Epithelial cell of prostate (primary cell): ENCODE measurements at regions not wholly inside any gene's neighbourhood (a gene's known extent, or its start where the extent isn't known, plus 50 kb on each side); places are given as distances from the start of the nearest gene placed in this dataset.
"Not testable (repeated sequence)": the region's sequence is repeated elsewhere in the genome, so short reads cannot be mapped to it uniquely, and the experiment has no call there.

Experiments
- DNase-seq: peaks from one replicate; pipeline ENCODE4 v3.0.0-alpha.2; 2011; ENCODE audit warnings: low read depth, low spot score
- H3K27ac ChIP-seq: fragments of 450-650 bp; 2 replicates; pipeline ENCODE4 v1.5.1; 2017; ENCODE audit warnings: mild to moderate bottlenecking

DNA sequence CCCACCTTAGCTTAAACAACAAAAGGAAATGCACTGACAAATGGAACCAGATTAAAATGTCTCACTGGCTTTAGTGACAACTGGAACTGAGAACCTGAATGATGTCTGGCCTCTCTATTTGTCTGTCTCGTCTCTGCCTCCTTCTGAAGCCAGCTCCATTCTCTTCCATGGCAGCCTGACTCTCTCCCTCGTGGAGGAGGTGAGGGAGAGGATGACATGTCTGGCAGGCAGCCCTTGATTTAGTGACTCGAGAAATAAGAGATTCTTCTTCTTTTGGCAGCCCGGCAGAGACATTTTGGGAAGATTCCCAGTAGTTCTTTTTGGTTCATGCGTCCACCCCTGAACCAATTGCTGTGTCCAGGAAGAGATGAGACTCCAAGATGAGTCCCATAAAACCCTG lies 131.7 kb downstream of the KLF5 start:
- no peak overlapping the region for H3K27ac ChIP-seq
- DNase-seq: no peak

DNA sequence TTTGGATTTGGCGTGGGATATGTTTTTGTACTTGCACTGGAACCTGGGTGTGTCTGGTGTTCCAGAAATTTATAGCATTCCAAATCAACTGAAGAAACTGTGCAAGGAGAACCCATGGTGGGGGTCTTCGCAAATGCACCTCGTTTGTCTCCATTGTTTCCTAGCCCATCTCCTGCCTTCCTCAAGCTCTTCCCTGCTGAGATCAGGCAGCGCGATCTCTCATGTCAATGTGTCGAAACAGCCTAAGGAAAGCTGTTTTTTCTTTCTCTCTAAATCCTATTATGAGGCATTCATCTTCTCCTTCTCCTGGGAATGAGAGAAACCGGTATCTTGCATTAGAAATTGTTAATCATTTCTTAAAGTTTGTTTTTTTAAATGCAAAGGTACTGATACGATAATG lies 131.0 kb downstream of the KLF5 start:
- H3K27ac ChIP-seq: peak overlapping the region; percentile 48
- DNase-seq: no peak

GRCh38 chr13:73189362-73189761 lies 130.6 kb downstream of the KLF5 start:
- H3K27ac ChIP-seq: peak overlapping the region; percentile 48
- DNase-seq: peak; percentile 67

- no peak for DNase-seq
- peak overlapping the region; percentile 23 for H3K27ac ChIP-seq
These were observed 128.3 kb downstream of the KLF5 start for GRCh38 chr13:73187106-73187505.

- no peak overlapping the region for H3K27ac ChIP-seq
- DNase-seq: no peak
These were observed 121.0 kb downstream of the KLF5 start for GRCh38 chr13:73179650-73180274.

DNA sequence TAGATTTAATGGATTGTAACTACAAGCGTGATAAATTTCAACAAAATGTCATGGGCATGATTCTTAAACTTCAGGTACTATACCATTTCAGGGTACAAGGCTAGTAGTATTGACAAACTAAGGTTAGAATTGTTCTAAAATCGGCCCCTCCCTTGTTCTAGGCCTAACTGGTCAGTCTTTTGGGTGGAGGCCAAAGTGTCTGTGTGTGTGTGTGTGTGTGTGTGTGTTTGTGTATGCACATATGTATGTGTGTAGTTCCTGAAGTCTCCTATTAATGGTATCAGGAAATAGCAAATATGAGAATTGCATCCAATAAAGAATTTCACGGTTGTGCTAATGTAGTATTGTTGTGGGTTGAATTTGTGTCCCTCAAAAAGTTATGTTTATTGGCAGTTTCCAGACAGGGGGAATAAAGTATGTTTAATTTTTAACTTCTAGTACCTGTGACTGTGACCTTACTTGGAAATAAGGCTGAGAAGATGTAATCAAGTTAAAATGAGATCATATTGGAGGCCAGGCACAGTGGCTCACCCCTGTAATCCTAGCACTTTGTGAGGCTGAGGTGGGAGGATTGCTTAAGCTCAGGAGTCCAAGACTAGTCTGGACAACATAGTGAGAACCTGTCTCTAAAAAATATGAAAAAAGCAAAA lies 119.2 kb downstream of the KLF5 start:
- H3K27ac ChIP-seq: peak overlapping the region; percentile 37
- DNase-seq: no peak

GRCh38 chr13:73177017-73177416 lies 118.2 kb downstream of the KLF5 start:
- DNase-seq: no peak
- H3K27ac ChIP-seq: peak overlapping the region; percentile 37

- DNase-seq: no peak
These were observed 115.8 kb downstream of the KLF5 start for GRCh38 chr13:73174521-73175010.

DNA sequence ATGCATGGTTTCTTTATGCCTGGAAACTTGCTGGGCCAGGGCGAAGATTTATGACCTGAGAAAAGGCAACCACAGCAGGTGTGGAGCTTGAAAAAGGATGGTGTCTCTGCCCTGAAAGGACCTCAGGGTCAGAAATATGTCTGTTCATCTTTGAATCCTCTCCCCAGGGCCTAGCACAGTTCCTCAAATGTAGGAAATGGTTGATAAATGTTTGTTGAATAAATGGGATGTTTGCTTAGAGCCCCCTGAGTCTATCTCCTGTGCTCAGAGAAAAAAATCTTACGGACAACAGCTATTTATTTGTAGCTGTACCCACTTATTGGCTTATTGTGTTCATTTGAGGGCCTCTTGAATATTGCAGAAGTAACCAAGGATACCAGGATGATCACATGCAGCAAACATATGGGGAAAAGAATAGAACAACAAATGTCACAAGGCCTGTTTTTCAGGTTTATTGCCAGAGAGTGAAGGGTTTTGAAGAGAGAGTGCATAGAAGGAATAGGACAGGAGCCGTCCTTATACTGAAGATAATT lies 114.5 kb downstream of the KLF5 start:
- peak overlapping the region; percentile 98 for H3K27ac ChIP-seq
- DNase-seq: no peak

More at GRCh38 chr13:73174521-73175010, 115.8 kb downstream of the KLF5 start:
- peak overlapping the region; percentile 98 for H3K27ac ChIP-seq

GRCh38 chr13:73171926-73172325 lies 113.1 kb downstream of the KLF5 start:
- peak overlapping the region; percentile 98 for H3K27ac ChIP-seq
- no peak for DNase-seq

- peak overlapping the region; percentile 98 for H3K27ac ChIP-seq
- DNase-seq: peak; percentile 92
These were observed 112.5 kb downstream of the KLF5 start for GRCh38 chr13:73171271-73171682.

DNA sequence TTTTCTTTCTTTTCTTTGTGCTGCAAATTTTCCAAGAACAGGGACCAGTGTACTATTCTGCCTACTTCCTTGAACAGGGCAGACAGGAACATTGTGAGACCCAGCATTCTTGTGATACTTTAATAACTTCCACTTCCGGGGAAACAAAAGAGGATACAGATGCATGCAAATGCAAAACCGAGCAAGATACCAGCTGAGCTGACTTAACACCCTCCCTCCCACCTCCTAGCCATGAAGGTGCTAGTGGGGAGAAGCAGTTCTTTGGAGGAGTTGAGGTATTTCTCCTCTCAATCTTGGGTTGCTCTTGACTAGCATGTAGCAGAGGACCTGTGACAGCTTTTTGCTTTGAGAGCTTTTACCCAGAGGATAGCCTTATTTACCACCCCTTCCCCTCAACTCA lies 111.2 kb downstream of the KLF5 start:
- peak overlapping the region; percentile 98 for H3K27ac ChIP-seq
- DNase-seq: no peak

DNA sequence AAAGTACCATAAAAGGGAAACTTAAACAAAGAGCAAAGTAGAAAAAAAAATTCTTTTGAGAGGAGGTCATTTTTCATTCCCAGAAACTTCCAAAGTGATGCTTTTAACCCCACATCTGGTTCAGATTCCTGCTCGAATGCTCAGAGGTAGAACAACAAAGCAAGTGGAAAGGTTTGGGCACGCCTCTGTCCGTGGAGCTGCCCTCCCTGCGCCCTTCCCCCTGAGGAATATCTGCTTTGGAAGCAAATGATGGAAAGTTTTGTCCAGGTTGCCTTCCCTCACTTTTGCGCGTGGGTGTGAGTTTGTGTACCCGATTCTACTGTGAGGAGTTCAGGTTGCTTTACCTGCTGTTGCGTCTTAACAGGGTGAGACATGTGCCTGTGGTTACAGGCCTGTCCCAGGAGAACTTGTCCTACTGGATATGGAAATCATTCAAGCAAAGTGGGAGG lies 110.2 kb downstream of the KLF5 start:
- DNase-seq: peak; percentile 98
- peak overlapping the region; percentile 98 for H3K27ac ChIP-seq

DNA sequence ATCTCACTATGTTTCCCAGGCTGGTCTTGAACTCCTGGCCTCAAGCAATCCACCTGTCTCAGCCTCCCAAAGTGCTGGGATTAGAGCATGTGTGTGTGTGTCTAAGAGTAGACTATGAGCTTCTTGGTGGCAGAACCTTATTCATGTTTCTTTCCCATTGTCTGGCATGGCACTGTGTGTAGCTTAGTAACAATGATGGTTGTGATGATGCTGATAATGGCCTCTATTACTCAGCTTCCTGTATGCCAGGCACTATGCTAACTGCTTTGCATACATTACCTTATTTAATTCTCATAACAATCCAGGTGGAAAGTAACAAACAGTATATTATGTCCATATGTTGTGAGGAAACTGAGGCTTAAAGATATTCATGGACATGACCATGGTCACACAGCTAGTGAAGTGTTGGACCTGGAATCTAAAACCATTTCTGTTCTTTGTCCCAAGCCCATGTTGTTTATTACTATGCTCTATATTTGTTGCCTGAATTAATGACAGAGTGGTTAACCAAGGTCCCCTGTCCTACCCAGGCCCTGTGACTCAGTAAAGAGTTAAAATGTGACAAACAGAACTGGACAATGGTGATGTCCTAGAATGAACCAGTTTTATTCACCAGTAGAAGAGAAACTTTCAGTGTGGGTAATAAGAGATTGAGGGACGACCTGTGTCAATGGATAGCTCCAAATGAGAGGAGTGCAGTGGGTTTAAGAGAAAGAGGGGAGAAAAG lies 109.6 kb downstream of the KLF5 start:
- peak; percentile 90 for DNase-seq
- H3K27ac ChIP-seq: peak overlapping the region; percentile 98

DNA sequence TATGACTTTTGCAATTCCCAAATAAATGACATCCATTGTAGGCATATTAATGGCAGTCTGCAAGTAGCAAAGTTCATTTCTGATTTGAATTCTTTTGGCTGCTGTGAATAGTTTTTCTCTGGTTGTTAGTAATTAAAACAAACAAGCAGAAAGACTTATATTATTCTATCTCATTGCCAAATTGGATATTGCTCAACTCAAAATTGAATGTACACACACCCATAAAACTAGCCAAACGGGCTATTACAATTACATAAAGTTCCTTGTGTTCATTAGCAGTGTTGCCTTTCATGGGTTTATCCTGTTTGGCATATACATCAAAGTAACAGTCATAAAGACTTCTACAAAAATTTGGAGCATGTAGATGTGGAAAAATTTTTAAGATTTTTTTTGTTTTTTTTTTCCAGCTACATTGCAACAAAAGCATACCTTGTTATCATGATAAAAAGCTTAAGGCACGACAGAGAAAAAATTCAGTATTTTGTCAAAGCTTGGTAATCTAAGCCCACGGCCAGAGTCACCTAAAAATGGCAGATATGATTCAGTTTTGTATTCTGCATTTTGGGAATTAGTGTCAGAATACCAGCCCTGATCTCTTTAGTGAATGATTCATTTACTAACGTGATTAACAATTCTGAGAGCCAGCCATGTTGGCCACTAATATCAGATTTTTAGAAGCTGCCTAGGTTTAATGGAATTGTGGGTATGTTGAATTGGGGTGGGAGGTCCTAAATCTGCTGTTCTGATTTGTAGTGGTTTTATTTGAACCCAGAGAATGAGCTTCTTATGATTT lies 108.4 kb downstream of the KLF5 start:
- peak overlapping the region; percentile 98 for H3K27ac ChIP-seq
- no peak for DNase-seq

- DNase-seq: no peak
- peak overlapping the region; percentile 98 for H3K27ac ChIP-seq
These were observed 107.4 kb downstream of the KLF5 start for GRCh38 chr13:73166204-73166603.

DNA sequence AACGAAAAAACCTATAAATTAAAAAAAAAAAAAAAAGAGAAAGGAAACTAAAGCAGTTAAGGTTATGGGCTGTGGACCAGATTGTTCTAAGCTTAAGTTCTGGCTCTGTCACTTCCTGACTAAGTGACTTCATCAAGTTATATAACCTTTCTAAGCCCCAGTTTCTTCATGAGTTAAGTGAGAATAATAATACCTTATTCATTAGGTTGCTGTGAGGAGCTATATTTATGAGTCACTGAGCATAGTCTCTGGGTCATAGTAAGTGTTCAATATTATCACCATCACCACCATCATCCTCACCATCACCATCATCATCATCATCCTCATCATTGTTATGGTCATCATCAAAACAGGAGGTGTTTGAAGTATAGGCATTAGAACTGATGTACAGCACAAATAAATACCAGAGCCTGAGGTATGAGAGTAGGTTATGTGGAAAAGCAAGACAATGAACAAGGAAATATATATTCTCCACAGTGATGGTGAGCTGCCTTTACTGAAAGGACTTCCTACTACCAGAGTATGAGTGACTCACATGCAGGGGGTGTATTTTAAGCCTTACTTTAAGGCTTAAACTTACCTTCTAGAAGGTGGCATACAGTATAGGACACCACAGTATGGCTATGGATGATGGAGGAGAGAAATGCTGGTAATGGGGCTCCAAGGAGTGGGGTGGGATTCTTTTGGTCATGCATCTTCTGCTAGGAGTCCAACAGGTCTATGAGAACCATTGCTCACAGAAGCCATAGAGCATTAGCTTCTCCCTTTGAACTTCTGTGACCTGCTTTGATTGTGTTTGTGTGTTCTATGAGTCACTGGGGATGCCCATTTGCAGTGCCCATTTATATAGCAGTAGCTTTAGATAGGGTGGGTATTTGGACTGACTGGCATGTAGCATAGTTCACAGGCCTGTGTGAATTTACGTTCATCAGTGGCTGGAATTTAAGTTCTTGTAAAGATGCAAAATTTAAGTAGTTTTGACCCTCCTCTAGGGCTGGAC lies 104.4 kb downstream of the KLF5 start:
- DNase-seq: no peak
- peak overlapping the region; percentile 73 for H3K27ac ChIP-seq

DNA sequence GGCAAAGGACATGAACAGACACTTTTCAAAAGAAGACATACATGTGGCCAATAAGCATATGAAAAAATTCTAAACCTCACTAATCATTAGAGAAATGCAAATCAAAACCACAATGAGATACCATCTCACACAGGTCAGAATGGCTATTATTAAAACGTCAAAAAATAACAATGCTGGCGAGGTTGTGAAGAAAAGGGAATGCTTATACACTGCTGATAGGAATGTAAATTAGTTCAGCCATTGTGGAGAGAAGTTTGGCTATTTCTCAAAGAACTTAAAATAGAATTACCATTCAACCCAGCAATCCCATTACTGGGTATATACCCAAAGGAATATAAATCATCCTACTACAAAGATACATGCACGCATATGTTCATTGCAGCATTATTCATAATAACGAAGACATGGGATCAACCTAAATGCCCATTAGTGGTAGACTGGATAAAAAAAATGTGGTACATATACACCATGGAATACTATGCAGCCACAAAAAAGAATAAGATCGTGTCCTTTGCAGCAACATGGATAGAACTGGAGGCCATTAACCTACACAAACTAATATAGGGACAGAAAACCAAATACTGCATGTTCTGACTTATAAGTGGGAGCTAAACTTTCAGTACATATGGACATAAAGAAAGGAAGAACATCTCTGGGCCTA lies 101.7 kb downstream of the KLF5 start:
- not testable (repeated sequence) for DNase-seq, H3K27ac ChIP-seq
